NCI-H69 (cell line): ENCODE measurements at regions not wholly inside any gene's neighbourhood (a gene's known extent, or its start where the extent isn't known, plus 50 kb on each side); places are given as distances from the start of the nearest gene placed in this dataset.

Experiments
- DNase-seq: peaks from one replicate; lab custom pipeline; 2025; lab: John Stamatoyannopoulos, UW

GRCh38 chr2:63784461-63784860, 57.2 kb upstream of the UGP2 start:
- no peak for DNase-seq

GRCh38 chr2:63785096-63785495, 56.6 kb upstream of the UGP2 start:
- no peak for DNase-seq

GRCh38 chr2:63786471-63786870, 55.2 kb upstream of the UGP2 start:
- DNase-seq = no peak

GRCh38 chr2:63788071-63788470, 53.6 kb upstream of the UGP2 start:
- DNase-seq = no peak

GRCh38 chr2:63789338-63790020, 52.2 kb upstream of the UGP2 start:
- no peak for DNase-seq

GRCh38 chr2:63790491-63790890, 51.2 kb upstream of the UGP2 start:
- no peak for DNase-seq

GRCh38 chr2:63790906-63791305, 50.8 kb upstream of the UGP2 start:
- no peak for DNase-seq

GRCh38 chr2:63791387-63791786, 50.3 kb upstream of the UGP2 start:
- DNase-seq = no peak
